Stimulated activated CD4-positive, alpha-beta T cell treated with anti-CD3 and anti-CD28 coated beads, TNF-alpha, amount 100 ng/mL, for 4 hours (primary cell): ENCODE measurements at regions not wholly inside any gene's neighbourhood (a gene's known extent, or its start where the extent isn't known, plus 50 kb on each side); places are given as distances from the start of the nearest gene placed in this dataset.

Experiments
- DNase-seq, 3 experiments: peaks; one replicate each; pipeline ENCODE4 v3.0.0-alpha.2; 2020; ENCODE audit warnings: low read depth in 3 of 3

DNA sequence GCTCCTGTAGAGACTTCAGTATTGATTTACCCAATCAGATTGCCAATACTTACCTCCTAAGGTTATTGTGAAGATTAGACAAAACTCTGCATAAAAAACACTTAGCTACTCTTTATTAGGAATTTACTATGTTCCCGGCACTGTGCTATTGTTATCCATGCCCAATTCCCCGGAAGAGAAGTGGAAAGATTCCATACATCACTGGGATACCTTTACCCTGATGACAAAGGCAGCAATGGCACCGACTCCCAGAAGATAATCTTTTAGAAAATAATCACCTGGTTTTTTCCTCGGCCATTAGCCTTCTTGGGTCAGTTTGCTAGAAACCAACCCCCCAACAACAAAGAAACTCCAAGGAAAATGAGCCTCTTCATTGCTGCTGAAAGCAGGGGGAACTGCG is 226.0 kb downstream of the SNX18 start:
- DNase-seq = no peak

GRCh38 chr5:54742417-54742891 is 224.9 kb downstream of the SNX18 start:
- DNase-seq = no peak

DNA sequence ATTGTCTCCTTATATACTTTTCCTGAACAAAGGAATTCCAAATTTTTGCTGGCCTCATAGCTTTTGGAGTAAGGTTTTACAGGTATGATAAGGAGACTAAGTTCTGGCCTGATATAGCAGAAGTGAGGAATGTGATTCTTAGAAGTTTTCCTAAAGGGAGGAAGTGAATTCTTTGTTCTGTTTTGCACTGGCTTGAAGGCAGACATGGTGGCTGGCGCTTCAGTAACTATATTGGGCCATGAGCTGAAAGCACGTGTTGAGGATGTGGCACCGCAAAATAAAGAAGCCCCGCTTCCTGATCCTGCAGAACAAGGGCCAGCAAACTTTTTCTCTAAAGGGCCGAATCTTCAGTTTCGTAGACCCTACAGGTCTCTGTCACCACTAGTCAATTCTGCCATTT is 224.2 kb downstream of the SNX18 start:
- no peak for DNase-seq

- DNase-seq = no peak
These were observed 222.6 kb downstream of the SNX18 start for GRCh38 chr5:54740141-54740540.

- DNase-seq = no peak
These were observed 221.8 kb downstream of the SNX18 start for GRCh38 chr5:54739371-54739770.

DNA sequence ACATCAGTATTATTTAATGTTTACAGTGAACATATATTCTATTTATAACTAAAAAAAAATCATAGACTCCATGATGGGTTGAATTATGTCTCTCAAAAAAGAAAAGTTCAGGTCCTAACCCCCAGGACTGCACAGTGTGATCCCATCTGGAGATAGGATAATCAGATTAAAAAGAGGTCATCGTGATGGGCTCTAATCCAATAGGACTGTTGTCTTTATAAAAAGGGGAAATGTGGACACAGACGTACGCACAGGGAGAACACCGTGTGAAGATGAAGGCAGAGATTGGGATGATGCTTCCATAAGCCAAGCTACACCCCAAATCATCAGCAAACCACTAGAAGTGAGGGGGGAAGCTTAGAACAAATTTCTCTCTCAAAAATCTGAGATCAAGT is 221.4 kb downstream of the SNX18 start:
- DNase-seq = no peak

DNA sequence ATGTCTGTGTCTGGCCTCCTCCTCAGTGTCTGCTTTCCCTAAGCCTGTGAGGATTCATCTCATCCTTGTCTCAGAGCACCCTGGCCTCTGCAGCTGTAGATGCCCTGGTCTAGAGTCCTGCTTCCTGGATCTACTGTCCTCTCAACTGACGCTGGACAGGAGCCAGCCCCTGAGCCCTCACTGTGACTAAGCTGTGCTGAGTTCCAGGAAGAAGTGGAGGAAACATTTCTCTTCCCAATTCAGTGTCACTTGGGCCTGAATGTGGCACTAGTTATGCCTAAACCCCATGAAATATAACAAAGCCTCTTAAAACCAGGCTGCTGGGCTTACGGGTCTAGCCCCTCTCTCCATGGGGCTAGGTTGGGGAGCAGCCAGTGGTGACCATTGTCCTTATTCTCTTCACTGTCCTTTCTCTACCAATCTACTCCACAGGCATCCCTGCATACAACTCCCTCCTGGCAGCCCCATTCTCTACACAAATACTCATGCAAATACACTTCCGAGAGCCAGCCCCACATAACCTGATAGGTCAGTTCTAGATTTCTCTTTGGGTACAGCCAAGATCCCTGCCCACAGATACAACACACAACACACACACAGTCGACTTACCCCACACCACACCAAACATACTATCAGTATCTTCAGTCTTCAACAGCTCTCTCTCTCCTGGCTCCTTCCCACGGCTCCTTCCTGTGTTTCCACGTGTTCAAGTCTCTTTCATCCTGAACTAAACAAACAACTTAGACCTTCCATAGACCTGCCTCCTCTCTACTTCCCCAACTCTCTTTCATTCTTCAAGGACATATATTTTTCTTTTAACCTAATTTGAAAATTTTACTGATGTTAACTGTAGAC is 220.8 kb downstream of the SNX18 start:
- no peak for DNase-seq

DNA sequence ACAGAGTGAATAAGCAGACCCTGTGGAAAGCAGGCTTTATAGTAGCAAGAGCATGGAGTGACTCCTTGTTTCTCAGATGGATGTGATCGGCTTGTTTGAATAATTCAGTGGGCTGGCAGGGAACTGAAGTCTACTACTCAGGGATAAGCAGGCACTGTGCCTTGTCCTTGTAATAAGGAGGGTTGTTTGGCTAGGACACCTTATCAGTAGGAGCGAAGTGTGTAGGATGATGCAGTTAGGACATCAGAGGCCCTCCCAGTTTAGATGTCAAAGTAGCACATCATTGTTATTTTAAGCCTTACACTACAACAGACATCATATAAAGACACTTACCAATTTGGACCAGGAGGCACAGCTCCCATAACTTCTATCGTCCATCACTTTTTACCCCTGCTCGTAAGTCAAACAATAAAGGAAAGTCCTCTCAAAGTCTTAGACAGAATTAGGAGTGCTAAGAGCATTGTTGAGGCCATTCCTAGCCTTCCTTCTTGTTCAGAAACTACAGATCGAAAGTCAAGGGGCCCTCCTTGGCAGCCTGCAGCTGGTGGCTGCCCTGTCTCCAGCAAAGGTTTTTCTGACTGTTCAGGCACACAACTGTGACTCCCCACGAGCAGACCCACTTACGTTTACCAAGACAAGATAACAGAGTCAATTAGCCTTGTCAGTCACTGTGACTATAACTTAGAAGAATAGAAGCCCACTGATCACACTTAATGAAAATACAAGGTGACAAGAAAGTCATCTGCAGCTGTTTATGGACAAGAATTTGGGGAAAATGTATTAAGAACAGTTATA is 218.6 kb downstream of the SNX18 start:
- no peak for DNase-seq

DNA sequence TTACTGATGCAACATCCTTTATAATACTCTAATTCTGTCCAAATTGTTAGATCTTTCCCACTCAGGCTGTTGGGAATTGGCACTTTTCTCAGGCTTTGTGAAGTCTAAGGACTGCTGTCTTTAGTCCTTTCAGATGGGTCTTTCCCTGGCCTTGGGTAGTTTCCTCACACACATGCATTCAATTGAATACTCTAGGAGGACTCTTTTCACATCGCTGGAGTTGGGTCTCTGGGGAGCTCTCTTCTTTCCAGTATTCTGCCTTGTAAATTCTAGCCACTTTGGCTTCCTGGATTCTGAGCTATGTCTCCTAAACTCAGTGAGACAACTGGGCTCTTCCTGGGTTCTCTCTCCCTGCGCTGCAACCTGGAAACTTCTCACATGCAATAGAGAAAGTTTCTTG is 215.5 kb downstream of the SNX18 start:
- no peak for DNase-seq

DNA sequence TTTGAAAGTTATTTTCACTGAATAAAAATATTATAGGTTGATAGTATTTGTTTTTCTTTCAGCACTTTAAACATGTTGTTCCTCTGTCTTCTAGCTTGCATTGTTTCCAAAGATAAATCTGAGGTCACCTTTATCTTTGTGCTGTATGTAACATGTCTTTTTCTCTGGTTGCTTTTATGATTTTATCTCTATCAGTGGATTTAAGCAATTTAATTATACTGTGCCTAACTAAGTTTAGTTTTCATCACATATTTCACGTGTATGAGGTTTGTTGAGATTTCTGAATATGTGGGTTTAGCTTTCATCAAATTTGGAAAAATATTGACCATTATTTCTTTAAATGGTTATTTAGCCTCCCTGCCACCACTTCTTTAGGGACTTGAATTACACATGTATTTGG is 214.5 kb downstream of the SNX18 start:
- DNase-seq = no peak

DNA sequence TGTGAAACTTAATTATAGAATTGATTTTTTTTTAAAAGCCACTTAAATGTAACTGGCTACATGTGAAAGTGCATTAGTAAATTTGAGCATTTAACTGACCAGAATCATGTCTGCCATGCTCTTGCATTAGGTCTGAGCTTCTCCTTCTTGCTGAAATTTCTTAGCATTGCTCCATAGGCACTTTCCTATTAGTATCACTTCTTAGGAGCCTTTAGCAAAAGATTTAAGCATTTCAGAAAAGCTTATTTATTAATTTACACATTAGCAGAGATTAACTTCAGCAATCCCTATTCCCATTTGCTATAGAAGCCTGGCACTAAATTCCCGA is 211.0 kb downstream of the SNX18 start:
- DNase-seq = no peak

DNA sequence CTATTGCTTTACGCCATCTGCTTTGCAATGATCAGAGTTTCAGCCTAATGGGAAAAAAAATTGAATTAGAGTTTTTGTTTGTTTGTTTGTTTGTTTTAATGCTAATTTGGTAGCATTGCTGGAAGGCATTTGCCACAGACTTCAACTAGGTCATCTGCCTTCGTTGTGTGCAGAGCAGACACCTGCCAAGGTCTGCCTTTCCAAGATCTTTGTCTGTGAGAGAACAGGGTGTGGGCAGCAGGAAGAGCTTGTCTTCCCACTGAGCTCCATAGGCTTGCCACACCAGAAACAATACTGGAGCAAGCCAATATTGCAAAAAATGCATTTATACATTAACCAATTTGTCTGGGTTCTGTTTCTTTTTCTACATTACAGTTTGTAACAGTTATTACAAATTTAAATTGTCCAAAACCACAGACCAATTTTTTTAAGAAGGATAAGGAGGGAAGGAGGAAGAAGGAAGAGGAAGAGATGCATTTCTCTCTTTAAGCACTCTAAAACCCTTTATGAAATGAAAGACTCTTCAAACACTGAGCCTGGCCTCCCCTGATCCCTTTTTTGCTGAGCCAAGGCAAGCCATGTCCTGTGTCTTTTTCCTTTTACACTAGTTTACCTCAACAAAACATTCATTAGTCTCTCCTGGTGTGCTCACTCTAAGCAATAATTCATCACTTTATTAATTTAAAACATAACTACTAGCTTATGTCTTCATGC is 210.5 kb downstream of the SNX18 start:
- no peak for DNase-seq

DNA sequence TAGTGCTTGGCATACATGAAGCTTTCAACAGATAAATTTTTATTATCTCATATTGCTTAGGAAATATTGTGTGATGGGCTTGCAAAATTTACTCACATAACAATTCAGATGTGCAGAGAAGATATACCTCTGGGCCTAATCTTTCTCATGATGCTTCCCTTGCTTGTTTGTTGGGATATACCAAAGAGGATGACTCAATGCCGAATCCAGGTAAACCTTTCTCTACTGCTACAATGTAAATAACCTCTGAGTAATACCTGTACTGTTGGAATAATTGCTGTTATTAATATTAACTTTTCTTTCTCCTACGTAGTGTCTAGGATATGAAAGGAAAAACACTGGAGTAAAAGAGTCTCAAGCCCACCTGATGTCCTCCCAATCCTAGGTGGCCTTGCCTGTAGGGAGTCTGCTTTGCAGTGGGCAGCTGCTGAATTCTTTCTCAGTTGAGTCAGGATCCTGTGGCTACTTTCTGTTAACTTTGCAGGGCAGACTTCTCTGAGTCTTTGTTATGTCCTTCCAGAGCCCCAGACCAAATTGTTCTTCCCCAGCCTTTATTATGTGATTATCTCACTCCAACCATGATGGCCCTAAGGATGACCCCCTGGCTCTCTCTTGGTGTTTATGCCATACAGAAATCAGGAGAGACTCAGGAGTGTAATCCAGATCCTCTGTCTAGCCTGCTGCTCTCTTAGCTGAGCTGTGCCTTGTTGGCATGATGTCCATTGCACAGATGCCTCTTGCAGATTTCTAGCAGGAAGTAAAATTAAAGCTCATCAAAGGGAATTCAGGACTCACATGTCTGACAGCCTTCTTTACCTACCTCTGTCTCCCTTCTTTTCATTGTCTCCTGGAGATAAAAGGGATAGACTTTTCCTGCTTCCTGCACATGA is 208.1 kb downstream of the SNX18 start:
- no peak for DNase-seq

- no peak for DNase-seq
These were observed 205.4 kb downstream of the SNX18 start for GRCh38 chr5:54722846-54723433.

GRCh38 chr5:54721951-54722654 is 204.5 kb downstream of the SNX18 start:
- DNase-seq = no peak

DNA sequence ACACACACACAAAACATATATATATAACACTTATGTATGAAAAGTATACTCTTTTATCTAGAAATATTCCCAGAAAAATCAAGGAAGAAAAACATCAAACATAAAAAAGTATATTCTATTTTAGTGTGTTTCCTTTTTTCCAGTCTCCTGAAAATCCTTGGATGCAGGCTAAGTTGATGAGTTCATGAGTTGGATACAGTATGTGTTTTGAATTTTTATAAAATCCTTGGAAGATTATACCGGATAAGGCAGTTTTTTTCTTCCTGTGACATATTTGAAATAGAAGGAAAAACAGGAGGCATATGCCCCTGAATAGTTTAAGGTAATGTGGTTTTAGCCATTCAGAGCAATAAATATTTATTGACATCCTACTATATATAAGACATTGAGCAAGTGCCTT is 203.6 kb downstream of the SNX18 start:
- DNase-seq = no peak

DNA sequence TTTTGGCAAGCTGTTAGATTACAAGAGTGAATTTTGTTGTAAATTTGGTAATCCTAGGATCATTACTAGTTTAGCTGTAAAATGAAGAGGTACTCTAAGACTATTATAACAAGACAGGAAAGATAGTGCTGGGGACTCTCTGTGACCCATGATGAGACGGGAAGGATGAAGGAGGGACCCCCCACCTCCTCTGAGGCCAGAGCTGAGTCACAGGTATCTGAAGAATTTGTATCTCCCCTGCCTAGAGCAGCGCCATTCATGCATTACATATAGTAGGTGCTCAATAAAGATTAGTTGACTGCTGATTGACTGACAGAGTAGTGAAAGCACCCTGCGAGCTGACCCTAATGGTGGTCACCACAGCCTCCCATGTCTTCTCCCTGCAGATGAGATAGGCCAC is 202.8 kb downstream of the SNX18 start:
- DNase-seq = no peak

- DNase-seq = no peak
These were observed 202.1 kb downstream of the SNX18 start for GRCh38 chr5:54719384-54720283.

GRCh38 chr5:54718656-54719055 is 201.1 kb downstream of the SNX18 start:
- no peak for DNase-seq
